HepG2 (cell line): ENCODE measurements at regions not wholly inside any gene's neighbourhood (a gene's known extent, or its start where the extent isn't known, plus 50 kb on each side); places are given as distances from the start of the nearest gene placed in this dataset.

ENCODE experiments used
- CBX2 ChIP-seq, 2 experiments: fragments of 200-600 bp in 1 of 2; sonication (generic); formaldehyde crosslinking in 1 of 2; IDR thresholded peaks; 2 replicates each; pipeline versions ENCODE4 v1.7.0 to v1.8.1; 2018 to 2022; ENCODE audit warnings: low read depth in 2 of 2, low read length in 1 of 2, mild to moderate bottlenecking in 1 of 2, missing genetic modification reagents in 1 of 2
- FOXP1 ChIP-seq, 2 experiments: fragments of 450-650 bp in 1 of 2; IDR thresholded peaks; 2 replicates each; pipeline ENCODE4 v1.6.1; 2017 to 2018; ENCODE audit warnings: antibody characterized with exemption in 1 of 2
- SAP130 ChIP-seq: IDR thresholded peaks from 2 replicates; pipeline ENCODE4 v1.6.1; 2016; ENCODE audit warnings: low read depth
- SIN3A ChIP-seq: IDR thresholded peaks from 2 replicates; pipeline ENCODE4 v1.6.1; 2011; ENCODE audit warnings: low read depth, mild to moderate bottlenecking, control low read depth, low read length, borderline replicate concordance
- SP1 ChIP-seq, 2 experiments: fragments of 450-650 bp in 1 of 2; sonication (generic) in 1 of 2; formaldehyde crosslinking in 1 of 2; IDR thresholded peaks; 2 replicates each; pipeline versions ENCODE4 v1.4.0 to v1.6.1; 2016 to 2020; ENCODE audit warnings: missing genetic modification reagents in 1 of 2
- SUZ12 ChIP-seq: fragments of 150-350 bp; IDR thresholded peaks from 2 replicates; pipeline ENCODE4 v1.6.1; 2014; ENCODE audit warnings: low read depth, low read length
- ZSCAN12 ChIP-seq: sonication (generic); formaldehyde crosslinking; IDR thresholded peaks from 2 replicates; pipeline ENCODE4 v1.9.0; 2021; ENCODE audit warnings: mild to moderate bottlenecking, missing genetic modification reagents
- TF ChIP-seq, protein P1 (sequence below): sonication (generic); formaldehyde crosslinking; IDR thresholded peaks from 2 replicates; pipeline ENCODE4 v1.5.0; 2020; ENCODE audit warnings: mild to moderate bottlenecking, missing genetic modification reagents, moderate library complexity
- TF ChIP-seq, protein P2 (sequence below), 2 experiments: fragments of 450-650 bp in 1 of 2; sonication (generic) in 1 of 2; formaldehyde crosslinking; IDR thresholded peaks; 2 replicates each; pipeline versions ENCODE4 v1.5.0 to v1.8.0; 2020 to 2022; ENCODE audit warnings: mild to moderate bottlenecking in 1 of 2, missing genetic modification reagents in 1 of 2
- TF ChIP-seq, protein P3 (sequence below), 2 experiments: sonication (generic) in 1 of 2; formaldehyde crosslinking in 1 of 2; IDR thresholded peaks; 2 replicates each; pipeline versions ENCODE4 v1.4.0 to v1.6.1; 2016 to 2020; ENCODE audit warnings: borderline replicate concordance in 1 of 2, low read depth in 1 of 2, mild to moderate bottlenecking in 1 of 2, missing genetic modification reagents in 1 of 2
- TF ChIP-seq, protein P4 (sequence below): sonication (generic); formaldehyde crosslinking; IDR thresholded peaks from 2 replicates; pipeline ENCODE4 v1.5.1; 2020; ENCODE audit warnings: mild to moderate bottlenecking, missing genetic modification reagents, moderate library complexity

DNA sequence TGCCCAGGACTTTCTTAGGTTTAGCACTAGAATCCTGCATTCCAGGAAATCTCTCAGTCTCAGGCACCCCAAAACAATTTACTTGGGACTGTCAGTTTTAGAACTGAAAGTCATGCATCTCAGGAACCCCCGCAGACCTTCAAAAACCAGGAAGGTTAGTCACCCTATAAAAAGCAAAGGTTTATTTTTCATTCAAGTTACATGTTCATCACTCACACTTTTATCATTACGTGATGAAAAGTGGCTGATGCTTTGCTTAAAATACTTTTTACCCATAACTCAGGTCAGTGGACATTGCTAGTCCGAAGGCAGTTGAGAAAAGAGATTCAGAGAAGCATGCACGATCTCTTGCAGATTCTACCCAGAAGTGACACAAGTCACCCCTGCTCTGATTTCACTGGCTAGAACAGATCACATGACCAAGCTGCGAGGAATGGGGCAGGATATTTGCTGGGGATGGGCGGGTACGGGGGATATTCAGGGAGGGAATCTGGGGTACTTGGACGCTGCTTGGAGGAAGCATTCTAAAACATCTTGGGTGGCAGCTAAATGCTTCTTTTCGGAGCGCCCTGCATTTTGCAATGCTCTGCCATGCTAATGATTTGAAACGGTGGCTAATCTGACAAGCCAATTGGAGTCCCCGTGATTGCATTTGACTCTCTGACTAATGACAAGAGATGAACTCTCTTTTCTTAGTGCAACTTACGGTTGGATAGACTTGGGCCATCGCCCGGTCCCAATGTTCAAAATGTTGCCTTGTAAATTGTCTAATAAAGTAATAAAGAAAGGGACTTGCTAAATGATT lies 110.2 kb downstream of the MIAT start:
- TF ChIP-seq, protein P1, sequence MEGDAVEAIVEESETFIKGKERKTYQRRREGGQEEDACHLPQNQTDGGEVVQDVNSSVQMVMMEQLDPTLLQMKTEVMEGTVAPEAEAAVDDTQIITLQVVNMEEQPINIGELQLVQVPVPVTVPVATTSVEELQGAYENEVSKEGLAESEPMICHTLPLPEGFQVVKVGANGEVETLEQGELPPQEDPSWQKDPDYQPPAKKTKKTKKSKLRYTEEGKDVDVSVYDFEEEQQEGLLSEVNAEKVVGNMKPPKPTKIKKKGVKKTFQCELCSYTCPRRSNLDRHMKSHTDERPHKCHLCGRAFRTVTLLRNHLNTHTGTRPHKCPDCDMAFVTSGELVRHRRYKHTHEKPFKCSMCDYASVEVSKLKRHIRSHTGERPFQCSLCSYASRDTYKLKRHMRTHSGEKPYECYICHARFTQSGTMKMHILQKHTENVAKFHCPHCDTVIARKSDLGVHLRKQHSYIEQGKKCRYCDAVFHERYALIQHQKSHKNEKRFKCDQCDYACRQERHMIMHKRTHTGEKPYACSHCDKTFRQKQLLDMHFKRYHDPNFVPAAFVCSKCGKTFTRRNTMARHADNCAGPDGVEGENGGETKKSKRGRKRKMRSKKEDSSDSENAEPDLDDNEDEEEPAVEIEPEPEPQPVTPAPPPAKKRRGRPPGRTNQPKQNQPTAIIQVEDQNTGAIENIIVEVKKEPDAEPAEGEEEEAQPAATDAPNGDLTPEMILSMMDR (CRISPR knock-in tag): no peak
- TF ChIP-seq FOXP1 (IDR thresholded peaks at IDR 0.05) (no peak), FOXP1 (CRISPR knock-in tag; IDR thresholded peaks at IDR 0.05) (no peak), ZSCAN12 (no peak), SIN3A (no peak), SAP130 (CRISPR knock-in tag) (no peak), CBX2 (IDR thresholded peaks at IDR 0.05; ENCODE audit: low read depth, low read length) (no peak), CBX2 (CRISPR knock-in tag; IDR thresholded peaks at IDR 0.05; ENCODE audit: low read depth) (no peak), SUZ12 (no peak), SP1 (IDR thresholded peaks at IDR 0.05) (no peak), SP1 (CRISPR knock-in tag; IDR thresholded peaks at IDR 0.05) (no peak)
- TF ChIP-seq, protein P2, sequence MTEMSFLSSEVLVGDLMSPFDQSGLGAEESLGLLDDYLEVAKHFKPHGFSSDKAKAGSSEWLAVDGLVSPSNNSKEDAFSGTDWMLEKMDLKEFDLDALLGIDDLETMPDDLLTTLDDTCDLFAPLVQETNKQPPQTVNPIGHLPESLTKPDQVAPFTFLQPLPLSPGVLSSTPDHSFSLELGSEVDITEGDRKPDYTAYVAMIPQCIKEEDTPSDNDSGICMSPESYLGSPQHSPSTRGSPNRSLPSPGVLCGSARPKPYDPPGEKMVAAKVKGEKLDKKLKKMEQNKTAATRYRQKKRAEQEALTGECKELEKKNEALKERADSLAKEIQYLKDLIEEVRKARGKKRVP (CRISPR knock-in tag; IDR thresholded peaks at IDR 0.05): no peak
- TF ChIP-seq, protein P3, sequence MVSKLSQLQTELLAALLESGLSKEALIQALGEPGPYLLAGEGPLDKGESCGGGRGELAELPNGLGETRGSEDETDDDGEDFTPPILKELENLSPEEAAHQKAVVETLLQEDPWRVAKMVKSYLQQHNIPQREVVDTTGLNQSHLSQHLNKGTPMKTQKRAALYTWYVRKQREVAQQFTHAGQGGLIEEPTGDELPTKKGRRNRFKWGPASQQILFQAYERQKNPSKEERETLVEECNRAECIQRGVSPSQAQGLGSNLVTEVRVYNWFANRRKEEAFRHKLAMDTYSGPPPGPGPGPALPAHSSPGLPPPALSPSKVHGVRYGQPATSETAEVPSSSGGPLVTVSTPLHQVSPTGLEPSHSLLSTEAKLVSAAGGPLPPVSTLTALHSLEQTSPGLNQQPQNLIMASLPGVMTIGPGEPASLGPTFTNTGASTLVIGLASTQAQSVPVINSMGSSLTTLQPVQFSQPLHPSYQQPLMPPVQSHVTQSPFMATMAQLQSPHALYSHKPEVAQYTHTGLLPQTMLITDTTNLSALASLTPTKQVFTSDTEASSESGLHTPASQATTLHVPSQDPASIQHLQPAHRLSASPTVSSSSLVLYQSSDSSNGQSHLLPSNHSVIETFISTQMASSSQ (IDR thresholded peaks at IDR 0.05; ENCODE audit: low read depth): no peak
- TF ChIP-seq, protein P3 (CRISPR knock-in tag; IDR thresholded peaks at IDR 0.05; ENCODE audit: borderline replicate concordance): no peak
- TF ChIP-seq, protein P4, sequence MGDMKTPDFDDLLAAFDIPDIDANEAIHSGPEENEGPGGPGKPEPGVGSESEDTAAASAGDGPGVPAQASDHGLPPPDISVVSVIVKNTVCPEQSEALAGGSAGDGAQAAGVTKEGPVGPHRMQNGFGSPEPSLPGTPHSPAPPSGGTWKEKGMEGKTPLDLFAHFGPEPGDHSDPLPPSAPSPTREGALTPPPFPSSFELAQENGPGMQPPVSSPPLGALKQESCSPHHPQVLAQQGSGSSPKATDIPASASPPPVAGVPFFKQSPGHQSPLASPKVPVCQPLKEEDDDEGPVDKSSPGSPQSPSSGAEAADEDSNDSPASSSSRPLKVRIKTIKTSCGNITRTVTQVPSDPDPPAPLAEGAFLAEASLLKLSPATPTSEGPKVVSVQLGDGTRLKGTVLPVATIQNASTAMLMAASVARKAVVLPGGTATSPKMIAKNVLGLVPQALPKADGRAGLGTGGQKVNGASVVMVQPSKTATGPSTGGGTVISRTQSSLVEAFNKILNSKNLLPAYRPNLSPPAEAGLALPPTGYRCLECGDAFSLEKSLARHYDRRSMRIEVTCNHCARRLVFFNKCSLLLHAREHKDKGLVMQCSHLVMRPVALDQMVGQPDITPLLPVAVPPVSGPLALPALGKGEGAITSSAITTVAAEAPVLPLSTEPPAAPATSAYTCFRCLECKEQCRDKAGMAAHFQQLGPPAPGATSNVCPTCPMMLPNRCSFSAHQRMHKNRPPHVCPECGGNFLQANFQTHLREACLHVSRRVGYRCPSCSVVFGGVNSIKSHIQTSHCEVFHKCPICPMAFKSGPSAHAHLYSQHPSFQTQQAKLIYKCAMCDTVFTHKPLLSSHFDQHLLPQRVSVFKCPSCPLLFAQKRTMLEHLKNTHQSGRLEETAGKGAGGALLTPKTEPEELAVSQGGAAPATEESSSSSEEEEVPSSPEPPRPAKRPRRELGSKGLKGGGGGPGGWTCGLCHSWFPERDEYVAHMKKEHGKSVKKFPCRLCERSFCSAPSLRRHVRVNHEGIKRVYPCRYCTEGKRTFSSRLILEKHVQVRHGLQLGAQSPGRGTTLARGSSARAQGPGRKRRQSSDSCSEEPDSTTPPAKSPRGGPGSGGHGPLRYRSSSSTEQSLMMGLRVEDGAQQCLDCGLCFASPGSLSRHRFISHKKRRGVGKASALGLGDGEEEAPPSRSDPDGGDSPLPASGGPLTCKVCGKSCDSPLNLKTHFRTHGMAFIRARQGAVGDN (CRISPR knock-in tag): no peak
